WERI-Rb-1 (cell line): ENCODE measurements at regions not wholly inside any gene's neighbourhood (a gene's known extent, or its start where the extent isn't known, plus 50 kb on each side); places are given as distances from the start of the nearest gene placed in this dataset.

Experiments
- DNase-seq: peaks from one replicate; pipeline ENCODE4 v3.0.0-alpha.2; 2020
- H3K27ac ChIP-seq: fragments of 250-450 bp; sonication (Bioruptor Pico); 2 replicates; pipeline ENCODE4 v1.5.1; 2020; ENCODE audit warnings: mild to moderate bottlenecking, moderate library complexity
- H3K27me3 ChIP-seq: fragments of 250-450 bp; sonication (Bioruptor Pico); 2 replicates; pipeline ENCODE4 v1.5.1; 2021; ENCODE audit warnings: mild to moderate bottlenecking, low read depth, moderate library complexity; ENCODE audit not compliant: insufficient read depth, severe bottlenecking
- H3K36me3 ChIP-seq: fragments of 250-450 bp; sonication (Bioruptor Pico); 2 replicates; pipeline ENCODE4 v1.5.1; 2020; ENCODE audit warnings: mild to moderate bottlenecking, moderate library complexity
- H3K4me3 ChIP-seq: 2 replicates; pipeline ENCODE4 v1.5.1; 2011; ENCODE audit warnings: low read depth, mild to moderate bottlenecking, control low read depth, low read length
- H3K9me3 ChIP-seq: fragments of 250-450 bp; sonication (Bioruptor Pico); 2 replicates; pipeline ENCODE4 v1.5.1; 2021; ENCODE audit warnings: mild to moderate bottlenecking, moderate library complexity; ENCODE audit not compliant: severe bottlenecking
- TF ChIP-seq, protein P1 (sequence below): IDR thresholded peaks from 2 replicates; pipeline ENCODE4 v1.5.1; 2011; ENCODE audit warnings: low read depth, mild to moderate bottlenecking, control low read depth, inconsistent platforms, low read length

DNA sequence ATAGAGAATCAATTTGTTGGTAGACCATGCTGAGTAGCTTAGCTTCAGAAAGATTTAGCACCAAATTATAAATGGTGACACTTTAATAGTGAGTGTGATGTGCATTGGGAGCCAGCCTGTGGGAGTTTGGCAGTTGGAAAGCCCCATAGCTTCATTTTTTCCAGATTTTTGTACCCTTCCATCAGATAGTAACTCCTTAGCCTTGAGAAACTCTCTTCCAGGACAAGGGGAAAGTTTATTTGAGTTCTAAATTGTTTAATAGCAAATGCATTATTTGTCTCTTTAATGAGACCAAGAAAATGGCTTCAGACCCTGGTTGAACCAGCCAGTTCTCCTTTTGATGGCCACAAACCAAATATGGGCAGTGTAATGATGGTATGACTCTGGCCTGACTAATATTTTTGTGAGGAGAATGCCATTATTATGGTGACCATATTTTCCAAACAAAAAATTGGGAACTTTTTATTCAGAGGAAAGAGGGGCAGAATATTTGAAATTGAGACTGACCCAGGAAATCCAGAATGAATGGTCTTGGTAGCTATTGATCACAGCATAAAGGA is 49.8 kb downstream of the PLCE1 start:
- Histone ChIP-seq H3K36me3 (no peaks in the 10 kb centered on the region), H3K4me3 (no peak overlapping the region), H3K9me3 (no peaks in the 10 kb centered on the region), H3K27me3 (no peaks in the 10 kb centered on the region), H3K27ac (no peak overlapping the region)
- no peak for DNase-seq
- TF ChIP-seq, protein P1, sequence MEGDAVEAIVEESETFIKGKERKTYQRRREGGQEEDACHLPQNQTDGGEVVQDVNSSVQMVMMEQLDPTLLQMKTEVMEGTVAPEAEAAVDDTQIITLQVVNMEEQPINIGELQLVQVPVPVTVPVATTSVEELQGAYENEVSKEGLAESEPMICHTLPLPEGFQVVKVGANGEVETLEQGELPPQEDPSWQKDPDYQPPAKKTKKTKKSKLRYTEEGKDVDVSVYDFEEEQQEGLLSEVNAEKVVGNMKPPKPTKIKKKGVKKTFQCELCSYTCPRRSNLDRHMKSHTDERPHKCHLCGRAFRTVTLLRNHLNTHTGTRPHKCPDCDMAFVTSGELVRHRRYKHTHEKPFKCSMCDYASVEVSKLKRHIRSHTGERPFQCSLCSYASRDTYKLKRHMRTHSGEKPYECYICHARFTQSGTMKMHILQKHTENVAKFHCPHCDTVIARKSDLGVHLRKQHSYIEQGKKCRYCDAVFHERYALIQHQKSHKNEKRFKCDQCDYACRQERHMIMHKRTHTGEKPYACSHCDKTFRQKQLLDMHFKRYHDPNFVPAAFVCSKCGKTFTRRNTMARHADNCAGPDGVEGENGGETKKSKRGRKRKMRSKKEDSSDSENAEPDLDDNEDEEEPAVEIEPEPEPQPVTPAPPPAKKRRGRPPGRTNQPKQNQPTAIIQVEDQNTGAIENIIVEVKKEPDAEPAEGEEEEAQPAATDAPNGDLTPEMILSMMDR: no peak

DNA sequence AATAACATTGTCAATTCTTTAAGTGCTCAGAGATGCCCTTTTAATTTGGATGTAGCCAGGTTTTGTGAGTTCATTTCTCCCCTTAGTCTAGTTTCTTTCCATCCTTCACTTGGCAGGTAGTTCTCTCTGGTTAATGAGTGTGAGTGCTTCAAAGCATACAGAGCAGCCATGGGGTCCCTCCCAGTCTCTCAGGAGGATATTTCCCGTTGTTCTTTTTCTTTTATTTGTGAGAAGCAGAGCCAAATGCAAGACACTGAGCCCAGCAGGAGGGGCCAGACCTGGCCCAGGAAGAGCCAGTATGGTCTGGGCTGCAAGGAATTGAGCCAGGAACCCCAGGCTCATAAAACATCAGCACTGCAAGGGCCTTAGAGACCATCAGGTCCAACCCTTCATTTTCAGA is 52.4 kb downstream of the PLCE1 start:
- TF ChIP-seq, protein P1: no peak
- Histone ChIP-seq H3K27ac (no peak overlapping the region), H3K27me3 (no peaks in the 10 kb centered on the region), H3K9me3 (no peaks in the 10 kb centered on the region), H3K36me3 (no peaks in the 10 kb centered on the region), H3K4me3 (no peak overlapping the region)
- no peak for DNase-seq

DNA sequence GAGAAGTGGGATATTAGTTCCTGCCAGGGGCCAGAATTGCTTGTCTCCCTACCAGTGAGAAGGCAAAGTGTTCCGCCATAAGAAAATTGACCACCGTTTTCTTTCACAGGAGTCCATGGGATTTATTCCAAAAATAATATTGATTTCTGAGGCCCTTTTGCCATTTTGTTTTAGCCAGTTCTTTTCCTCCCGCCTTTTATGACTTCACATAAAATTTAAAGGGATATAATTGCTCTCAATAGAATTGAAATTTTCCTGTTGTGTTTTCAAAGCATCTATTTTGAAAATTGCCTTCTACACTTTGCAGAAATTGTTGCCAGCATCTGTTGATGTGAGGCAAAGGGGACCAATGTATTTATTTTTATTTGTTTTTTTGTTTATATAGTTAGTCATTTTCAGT is 53.6 kb downstream of the PLCE1 start:
- no peaks in the 10 kb centered on the region for H3K9me3 ChIP-seq
- no peak overlapping the region for H3K4me3 ChIP-seq
- no peak for DNase-seq
- TF ChIP-seq, protein P1: no peak
- no peaks in the 10 kb centered on the region for H3K27me3 ChIP-seq
- H3K36me3 ChIP-seq: no peaks in the 10 kb centered on the region
- H3K27ac ChIP-seq: no peak overlapping the region

DNA sequence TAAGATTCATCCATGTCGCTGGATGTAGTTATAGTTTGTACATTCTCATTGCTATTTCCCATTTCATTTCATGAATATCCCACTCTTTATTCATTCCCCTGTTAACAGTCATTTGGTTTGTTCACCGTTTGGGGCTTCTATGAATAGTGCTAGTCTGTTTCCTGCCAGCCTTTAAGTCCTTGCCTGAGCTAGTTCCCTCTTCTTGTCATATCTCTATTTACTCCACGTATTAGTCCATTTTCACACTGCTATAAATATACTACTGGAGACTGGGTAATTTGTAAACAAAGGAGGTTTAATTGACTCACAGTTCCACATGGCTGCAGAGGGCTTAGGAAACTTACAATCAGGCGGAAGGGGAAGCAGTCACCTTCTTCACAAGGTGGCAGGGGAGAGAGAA is 56.2 kb downstream of the PLCE1 start:
- H3K36me3 ChIP-seq: no peaks in the 10 kb centered on the region
- no peak for DNase-seq
- H3K27ac ChIP-seq: no peak overlapping the region
- no peaks in the 10 kb centered on the region for H3K27me3 ChIP-seq
- TF ChIP-seq, protein P1: no peak
- H3K9me3 ChIP-seq: no peaks in the 10 kb centered on the region
- H3K4me3 ChIP-seq: no peak overlapping the region

DNA sequence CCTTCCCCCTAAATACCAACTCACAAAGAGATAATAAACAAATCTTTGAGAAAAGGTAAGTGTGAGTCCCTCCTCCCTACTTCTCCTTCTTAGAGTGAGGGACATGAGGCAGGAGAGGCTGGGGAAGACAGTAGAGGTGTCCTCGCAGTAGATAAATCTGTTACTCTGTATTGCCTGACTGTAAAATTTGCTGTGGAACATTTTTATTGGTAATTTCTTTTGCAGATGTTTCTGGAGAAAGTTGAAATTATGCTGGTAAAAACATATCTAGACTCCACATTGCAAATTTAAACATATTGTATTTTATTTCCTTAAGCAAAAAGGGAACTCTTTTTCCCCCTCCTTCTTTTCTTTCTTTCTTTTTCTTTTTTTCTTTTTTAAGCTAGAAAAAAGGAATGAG is 58.5 kb downstream of the PLCE1 start:
- Histone ChIP-seq H3K27me3 (no peaks in the 10 kb centered on the region), H3K36me3 (no peaks in the 10 kb centered on the region), H3K9me3 (no peaks in the 10 kb centered on the region), H3K4me3 (no peak overlapping the region), H3K27ac (no peak overlapping the region)
- TF ChIP-seq, protein P1: no peak
- DNase-seq: no peak
